GM19455 (cell line): ENCODE measurements at regions not wholly inside any gene's neighbourhood (a gene's known extent, or its start where the extent isn't known, plus 50 kb on each side); places are given as distances from the start of the nearest gene placed in this dataset.

Experiments
- ATAC-seq: cut with Tn5 transposase; IDR thresholded peaks from one replicate; pipeline ENCODE4 v1.9.1; 2021; ENCODE audit not compliant: unreplicated experiment

- ATAC-seq, result no peak
Measured at GRCh38 chr18:46293742-46294181, 189.6 kb downstream of the HAUS1 start.

- ATAC-seq, result no peak
Measured at GRCh38 chr18:46294318-46294717, 190.1 kb downstream of the HAUS1 start.

GRCh38 chr18:46294751-46295150, 190.6 kb downstream of the HAUS1 start:
- no peak for ATAC-seq

- no peak for ATAC-seq
Measured at GRCh38 chr18:46295416-46295815, 191.2 kb downstream of the HAUS1 start.

- ATAC-seq, result no peak
Measured at GRCh38 chr18:46296656-46297055, 192.5 kb downstream of the HAUS1 start.

GRCh38 chr18:46297124-46297523, 192.9 kb downstream of the HAUS1 start:
- ATAC-seq, result no peak

GRCh38 chr18:46297621-46298020, 193.4 kb downstream of the HAUS1 start:
- no peak for ATAC-seq

- ATAC-seq, result no peak
Measured at GRCh38 chr18:46298511-46298910, 194.3 kb downstream of the HAUS1 start.

- ATAC-seq, result no peak
Measured at GRCh38 chr18:46299465-46300008, 195.4 kb downstream of the HAUS1 start.

GRCh38 chr18:46301081-46301480, 196.9 kb downstream of the HAUS1 start:
- no peak for ATAC-seq

GRCh38 chr18:46301571-46301970, 197.4 kb downstream of the HAUS1 start:
- ATAC-seq, result no peak

GRCh38 chr18:46302528-46303485, 198.6 kb downstream of the HAUS1 start:
- no peak for ATAC-seq

GRCh38 chr18:46310258-46310657, 206.1 kb downstream of the HAUS1 start:
- no peak for ATAC-seq

GRCh38 chr18:46310675-46311345, 206.6 kb downstream of the HAUS1 start:
- ATAC-seq, result no peak

- no peak for ATAC-seq
Measured at GRCh38 chr18:46311491-46311890, 207.3 kb downstream of the HAUS1 start.

- no peak for ATAC-seq
Measured at GRCh38 chr18:46312221-46312620, 208.0 kb downstream of the HAUS1 start.

- no peak for ATAC-seq
Measured at GRCh38 chr18:46313521-46313920, 209.3 kb downstream of the HAUS1 start.

- no peak for ATAC-seq
Measured at GRCh38 chr18:46314011-46314410, 209.8 kb downstream of the HAUS1 start.

- ATAC-seq, result no peak
Measured at GRCh38 chr18:46315161-46315560, 211.0 kb downstream of the HAUS1 start.

GRCh38 chr18:46318356-46318755, 214.2 kb downstream of the HAUS1 start:
- ATAC-seq, result no peak

- ATAC-seq, result no peak
Measured at GRCh38 chr18:46319783-46320182, 215.6 kb downstream of the HAUS1 start.

- ATAC-seq, result no peak
Measured at GRCh38 chr18:46320297-46320696, 216.1 kb downstream of the HAUS1 start.
